ENCODE measurements at regions not wholly inside any gene's neighbourhood (a gene's known extent, or its start where the extent isn't known, plus 50 kb on each side); places are given as distances from the start of the nearest gene placed in this dataset.

- no peak for TF ChIP-seq CTCF (IDR thresholded peaks at IDR 0.05; ENCODE audit: low read depth, low read length)
- no peak overlapping the region for H3K4me3 ChIP-seq (ENCODE audit: low read depth, low read length)
Observed at GRCh38 chr9:88747768-88748167, 212.8 kb downstream of the NXNL2 start.

- TF ChIP-seq CTCF (IDR thresholded peaks at IDR 0.05; ENCODE audit: low read depth, low read length): no peak
Observed at GRCh38 chr9:88748566-88749261, 213.7 kb downstream of the NXNL2 start.

GRCh38 chr9:88749420-88749819 is 214.4 kb downstream of the NXNL2 start:
- no peak overlapping the region for H3K4me3 ChIP-seq (ENCODE audit: low read depth, low read length)

More at GRCh38 chr9:88748566-88749261, 213.7 kb downstream of the NXNL2 start:
- no peak overlapping the region for H3K4me3 ChIP-seq (ENCODE audit: low read depth, low read length)

GRCh38 chr9:88750832-88751360 is 215.9 kb downstream of the NXNL2 start:
- H3K4me3 ChIP-seq (ENCODE audit: low read depth, low read length): no peak overlapping the region
- no peak for TF ChIP-seq CTCF (IDR thresholded peaks at IDR 0.05; ENCODE audit: low read depth, low read length)

More at GRCh38 chr9:88749420-88749819, 214.4 kb downstream of the NXNL2 start:
- no peak for TF ChIP-seq CTCF (IDR thresholded peaks at IDR 0.05; ENCODE audit: low read depth, low read length)

GRCh38 chr9:88751781-88752180 is 216.8 kb downstream of the NXNL2 start:
- no peak overlapping the region for H3K4me3 ChIP-seq (ENCODE audit: low read depth, low read length)
- no peak for TF ChIP-seq CTCF (IDR thresholded peaks at IDR 0.05; ENCODE audit: low read depth, low read length)

GRCh38 chr9:88753691-88754367 is 218.9 kb downstream of the NXNL2 start:
- TF ChIP-seq CTCF (IDR thresholded peaks at IDR 0.05; ENCODE audit: low read depth, low read length): no peak
- no peak overlapping the region for H3K4me3 ChIP-seq (ENCODE audit: low read depth, low read length)

GRCh38 chr9:88754452-88754851 is 219.5 kb downstream of the NXNL2 start:
- H3K4me3 ChIP-seq (ENCODE audit: low read depth, low read length): no peak overlapping the region
- TF ChIP-seq CTCF (IDR thresholded peaks at IDR 0.05; ENCODE audit: low read depth, low read length): no peak

Measured in WI38 (cell line).